GM12872 (cell line): ENCODE measurements at regions not wholly inside any gene's neighbourhood (a gene's known extent, or its start where the extent isn't known, plus 50 kb on each side); places are given as distances from the start of the nearest gene placed in this dataset.

Experiments
- TF ChIP-seq, protein P1 (sequence below): IDR thresholded peaks from 3 replicates; pipeline ENCODE4 v1.5.1; 2011; ENCODE audit warnings: low read depth, mild to moderate bottlenecking, low read length, moderate library complexity; ENCODE audit not compliant: insufficient read depth

DNA sequence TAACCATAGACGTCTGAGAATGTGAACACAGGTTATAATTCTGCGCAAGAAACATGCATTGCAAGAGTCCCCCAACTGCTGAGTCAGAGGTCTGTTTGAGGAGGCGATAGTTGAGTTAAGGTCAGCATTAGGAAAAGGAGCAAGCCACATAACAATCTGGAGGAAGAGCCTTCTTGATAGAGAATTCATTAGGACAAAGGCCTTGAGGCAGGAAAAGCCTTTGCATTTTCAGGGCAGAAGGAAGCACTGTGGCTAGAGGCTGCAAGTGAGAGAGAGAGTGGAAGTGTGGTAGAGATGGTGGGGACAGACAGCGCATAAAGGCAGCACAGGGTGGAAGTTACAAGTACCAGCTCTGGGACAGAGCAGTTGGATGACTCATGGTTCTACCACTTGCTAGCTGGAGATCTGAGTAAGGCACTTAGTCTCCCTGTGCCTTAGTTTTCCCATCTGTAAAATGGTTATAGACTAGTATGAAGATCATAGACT is 125.8 kb upstream of the LNX1 start:
- TF ChIP-seq, protein P1, sequence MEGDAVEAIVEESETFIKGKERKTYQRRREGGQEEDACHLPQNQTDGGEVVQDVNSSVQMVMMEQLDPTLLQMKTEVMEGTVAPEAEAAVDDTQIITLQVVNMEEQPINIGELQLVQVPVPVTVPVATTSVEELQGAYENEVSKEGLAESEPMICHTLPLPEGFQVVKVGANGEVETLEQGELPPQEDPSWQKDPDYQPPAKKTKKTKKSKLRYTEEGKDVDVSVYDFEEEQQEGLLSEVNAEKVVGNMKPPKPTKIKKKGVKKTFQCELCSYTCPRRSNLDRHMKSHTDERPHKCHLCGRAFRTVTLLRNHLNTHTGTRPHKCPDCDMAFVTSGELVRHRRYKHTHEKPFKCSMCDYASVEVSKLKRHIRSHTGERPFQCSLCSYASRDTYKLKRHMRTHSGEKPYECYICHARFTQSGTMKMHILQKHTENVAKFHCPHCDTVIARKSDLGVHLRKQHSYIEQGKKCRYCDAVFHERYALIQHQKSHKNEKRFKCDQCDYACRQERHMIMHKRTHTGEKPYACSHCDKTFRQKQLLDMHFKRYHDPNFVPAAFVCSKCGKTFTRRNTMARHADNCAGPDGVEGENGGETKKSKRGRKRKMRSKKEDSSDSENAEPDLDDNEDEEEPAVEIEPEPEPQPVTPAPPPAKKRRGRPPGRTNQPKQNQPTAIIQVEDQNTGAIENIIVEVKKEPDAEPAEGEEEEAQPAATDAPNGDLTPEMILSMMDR, result no peak

GRCh38 chr4:53716471-53717063 is 125.3 kb upstream of the LNX1 start:
- TF ChIP-seq, protein P1, result no peak

DNA sequence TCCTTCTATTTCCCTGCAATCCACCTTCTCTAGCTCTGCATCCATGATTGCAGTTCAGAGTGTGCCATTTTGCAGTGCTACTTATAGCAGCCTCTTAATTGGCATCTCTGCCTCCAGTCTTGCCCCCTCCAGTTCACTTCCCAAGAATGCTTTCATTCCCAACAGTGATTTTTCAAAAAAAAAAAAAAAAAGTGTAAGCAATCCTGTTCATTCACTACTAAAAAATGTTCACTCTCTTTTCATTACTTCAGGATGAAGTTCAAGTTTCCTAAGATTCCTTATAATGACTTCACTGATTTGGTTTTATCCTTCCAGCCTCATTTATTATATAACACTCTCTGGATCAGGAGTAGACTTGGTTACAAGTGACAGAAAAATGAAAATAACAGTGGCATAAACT is 124.7 kb upstream of the LNX1 start:
- TF ChIP-seq, protein P1, result no peak

DNA sequence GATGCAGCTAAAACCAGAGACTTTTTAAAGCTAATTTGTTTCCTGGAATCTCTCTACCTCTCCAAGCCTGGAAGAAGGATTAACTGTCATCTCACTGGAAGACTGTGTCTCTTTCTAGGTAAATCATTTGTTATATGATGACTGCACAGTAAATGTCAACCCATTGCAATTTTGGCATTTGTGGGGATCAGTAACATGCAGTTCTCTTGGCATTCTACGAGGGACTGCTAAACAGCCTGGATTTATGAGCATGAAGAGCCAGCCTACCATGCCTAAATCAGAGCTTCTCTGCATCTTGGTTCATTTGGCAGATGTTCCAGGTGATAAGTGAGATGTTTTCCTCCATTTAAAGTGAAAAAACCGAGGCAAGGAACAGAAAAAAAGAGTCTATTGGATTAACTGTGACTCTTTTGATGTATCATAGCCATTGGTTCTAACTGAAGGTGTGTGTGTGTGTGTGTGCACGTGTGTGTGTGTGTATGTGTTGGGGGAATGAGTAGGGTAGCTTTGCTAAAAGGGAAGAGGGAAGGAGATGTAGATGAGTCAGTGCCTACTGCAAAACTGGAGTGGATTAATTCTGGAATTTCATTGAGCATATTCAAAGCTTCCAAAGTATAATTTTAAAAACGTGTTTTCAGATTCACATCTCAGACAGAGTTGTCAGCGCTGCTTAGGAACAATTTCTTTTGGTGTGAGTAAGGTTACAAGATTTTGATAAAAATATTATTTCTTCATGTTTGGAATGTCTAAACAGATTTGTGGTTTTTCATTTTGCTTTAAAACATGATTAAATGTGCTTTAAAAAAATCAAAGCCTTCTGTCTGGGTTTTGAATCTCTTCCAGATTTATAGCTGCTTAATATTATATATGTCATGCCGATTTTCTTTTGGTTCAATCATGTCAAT is 123.2 kb upstream of the LNX1 start:
- TF ChIP-seq, protein P1, result no peak

GRCh38 chr4:53713767-53714166 is 122.5 kb upstream of the LNX1 start:
- TF ChIP-seq, protein P1, result no peak

GRCh38 chr4:53713296-53713695 is 122.0 kb upstream of the LNX1 start:
- TF ChIP-seq, protein P1, result no peak

- TF ChIP-seq, protein P1, result no peak
These were observed 121.2 kb upstream of the LNX1 start for GRCh38 chr4:53712408-53713020.
